Endothelial cell (in vitro differentiated cells): ENCODE measurements at regions not wholly inside any gene's neighbourhood (a gene's known extent, or its start where the extent isn't known, plus 50 kb on each side); places are given as distances from the start of the nearest gene placed in this dataset.

ENCODE experiments used
- DNase-seq: peaks from one replicate; pipeline ENCODE4 v3.0.0; 2021; ENCODE audit warnings: low spot score
- H3K27ac Mint-ChIP-seq: one replicate; pipeline ENCODE4 v1.8.0; 2021; ENCODE audit warnings: mixed read lengths, inconsistent platforms; ENCODE audit not compliant: unreplicated experiment
- H3K27me3 Mint-ChIP-seq: one replicate; pipeline ENCODE4 v1.8.0; 2021; ENCODE audit warnings: mild to moderate bottlenecking, moderate library complexity, mixed read lengths, inconsistent platforms; ENCODE audit not compliant: unreplicated experiment
- H3K36me3 Mint-ChIP-seq: one replicate; pipeline ENCODE4 v1.8.0; 2021; ENCODE audit warnings: mild to moderate bottlenecking, low read depth, mixed read lengths, inconsistent platforms; ENCODE audit not compliant: unreplicated experiment
- H3K4me1 Mint-ChIP-seq: one replicate; pipeline ENCODE4 v1.8.0; 2021; ENCODE audit warnings: mild to moderate bottlenecking, mixed read lengths, inconsistent platforms; ENCODE audit not compliant: unreplicated experiment
- H3K4me3 Mint-ChIP-seq: one replicate; pipeline ENCODE4 v1.8.0; 2021; ENCODE audit warnings: mild to moderate bottlenecking, mixed read lengths, inconsistent platforms; ENCODE audit not compliant: unreplicated experiment
- H3K9me3 Mint-ChIP-seq: one replicate; pipeline ENCODE4 v1.8.0; 2021; ENCODE audit warnings: mixed read lengths, inconsistent platforms; ENCODE audit not compliant: unreplicated experiment
- TF ChIP-seq, protein P1 (sequence below): fragments of 200-600 bp; sonication (generic); IDR thresholded peaks from one replicate; pipeline ENCODE4 v1.5.0; 2021; ENCODE audit warnings: antibody characterized with exemption; ENCODE audit not compliant: unreplicated experiment

DNA sequence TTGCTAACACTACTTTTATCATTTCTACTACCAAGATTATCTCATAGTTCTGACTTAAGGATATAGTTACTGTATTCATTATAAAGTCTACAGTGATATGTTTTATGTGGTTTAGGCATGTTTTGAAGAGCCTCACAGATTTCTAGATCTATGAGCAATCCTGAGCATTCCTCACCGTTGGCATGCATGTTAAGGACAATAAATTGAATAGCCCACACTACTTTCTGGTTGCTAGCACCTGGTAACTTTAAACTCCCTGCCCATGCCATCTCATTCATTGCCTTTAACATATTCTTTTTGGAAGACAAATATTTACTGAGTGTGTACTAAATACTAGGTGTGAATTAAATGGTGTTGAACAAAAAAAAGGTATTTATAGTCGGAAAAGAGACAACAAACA is 868.1 kb upstream of the CDH9 start:
- Mint-ChIP-seq H3K36me3 (no peaks in the 10 kb centered on the region), H3K4me1 (no peaks in the 10 kb centered on the region), H3K27me3 (peaks cover 1% of the 10 kb centered on the region), H3K9me3 (no peaks in the 10 kb centered on the region), H3K27ac (no peak overlapping the region), H3K4me3 (no peak overlapping the region)
- TF ChIP-seq, protein P1, sequence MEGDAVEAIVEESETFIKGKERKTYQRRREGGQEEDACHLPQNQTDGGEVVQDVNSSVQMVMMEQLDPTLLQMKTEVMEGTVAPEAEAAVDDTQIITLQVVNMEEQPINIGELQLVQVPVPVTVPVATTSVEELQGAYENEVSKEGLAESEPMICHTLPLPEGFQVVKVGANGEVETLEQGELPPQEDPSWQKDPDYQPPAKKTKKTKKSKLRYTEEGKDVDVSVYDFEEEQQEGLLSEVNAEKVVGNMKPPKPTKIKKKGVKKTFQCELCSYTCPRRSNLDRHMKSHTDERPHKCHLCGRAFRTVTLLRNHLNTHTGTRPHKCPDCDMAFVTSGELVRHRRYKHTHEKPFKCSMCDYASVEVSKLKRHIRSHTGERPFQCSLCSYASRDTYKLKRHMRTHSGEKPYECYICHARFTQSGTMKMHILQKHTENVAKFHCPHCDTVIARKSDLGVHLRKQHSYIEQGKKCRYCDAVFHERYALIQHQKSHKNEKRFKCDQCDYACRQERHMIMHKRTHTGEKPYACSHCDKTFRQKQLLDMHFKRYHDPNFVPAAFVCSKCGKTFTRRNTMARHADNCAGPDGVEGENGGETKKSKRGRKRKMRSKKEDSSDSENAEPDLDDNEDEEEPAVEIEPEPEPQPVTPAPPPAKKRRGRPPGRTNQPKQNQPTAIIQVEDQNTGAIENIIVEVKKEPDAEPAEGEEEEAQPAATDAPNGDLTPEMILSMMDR, result no peak
- no peak for DNase-seq

DNA sequence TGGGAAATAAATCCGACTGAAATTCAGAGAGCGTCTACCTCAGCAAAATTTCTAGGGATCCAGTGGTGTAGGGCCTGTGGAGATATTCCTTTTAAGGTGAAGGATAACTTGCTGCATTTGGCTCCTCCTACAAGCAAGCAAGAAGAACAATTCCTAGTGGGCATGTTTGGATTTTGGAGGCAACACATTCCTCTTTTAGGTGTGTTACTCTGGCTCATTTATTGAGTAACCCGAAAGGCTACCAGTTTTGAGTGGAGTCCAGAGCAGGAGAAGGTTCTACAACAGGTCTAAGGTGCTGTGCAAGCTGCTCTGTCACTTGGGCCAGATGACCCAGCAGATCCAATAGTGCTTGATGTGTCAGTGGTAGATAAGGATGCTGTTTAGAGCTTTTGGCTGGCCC is 862.4 kb upstream of the CDH9 start:
- DNase-seq, result no peak
- H3K4me1 Mint-ChIP-seq, result no peaks in the 10 kb centered on the region
- H3K27me3 Mint-ChIP-seq, result peaks cover 1% of the 10 kb centered on the region
- H3K4me3 Mint-ChIP-seq, result no peak overlapping the region
- TF ChIP-seq, protein P1, result no peak
- H3K36me3 Mint-ChIP-seq, result no peaks in the 10 kb centered on the region
- no peaks in the 10 kb centered on the region for H3K9me3 Mint-ChIP-seq
- no peak overlapping the region for H3K27ac Mint-ChIP-seq

GRCh38 chr5:27876071-27876470 is 837.7 kb upstream of the CDH9 start:
- no peak overlapping the region for H3K27ac Mint-ChIP-seq
- H3K27me3 Mint-ChIP-seq, result no peaks in the 10 kb centered on the region
- H3K36me3 Mint-ChIP-seq, result no peaks in the 10 kb centered on the region
- H3K9me3 Mint-ChIP-seq, result no peaks in the 10 kb centered on the region
- no peaks in the 10 kb centered on the region for H3K4me1 Mint-ChIP-seq
- H3K4me3 Mint-ChIP-seq, result no peak overlapping the region
- no peak for DNase-seq
- TF ChIP-seq, protein P1, result no peak

DNA sequence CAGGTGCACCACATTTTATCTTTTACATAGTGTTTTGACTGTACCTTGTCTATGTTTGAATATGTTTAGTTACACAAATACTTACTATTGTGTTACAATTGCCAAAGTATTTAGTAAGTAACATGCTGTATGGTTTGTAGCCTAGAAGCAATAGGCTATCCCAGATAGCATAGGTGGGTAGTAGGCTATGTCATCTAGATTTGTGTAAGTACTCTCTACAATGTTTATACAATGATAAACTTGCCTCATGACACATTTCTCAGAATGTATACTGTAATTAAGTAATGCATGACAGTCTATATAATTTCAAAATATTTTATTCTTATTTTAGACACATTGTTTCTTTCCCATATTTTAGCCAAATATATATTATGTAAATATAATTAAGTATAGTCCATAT is 836.8 kb upstream of the CDH9 start:
- H3K27ac Mint-ChIP-seq, result no peak overlapping the region
- TF ChIP-seq, protein P1, result no peak
- H3K4me1 Mint-ChIP-seq, result no peaks in the 10 kb centered on the region
- H3K4me3 Mint-ChIP-seq, result no peak overlapping the region
- DNase-seq, result no peak
- H3K36me3 Mint-ChIP-seq, result no peaks in the 10 kb centered on the region
- H3K9me3 Mint-ChIP-seq, result no peaks in the 10 kb centered on the region
- H3K27me3 Mint-ChIP-seq, result no peaks in the 10 kb centered on the region

GRCh38 chr5:27868292-27868691 is 829.9 kb upstream of the CDH9 start:
- Mint-ChIP-seq H3K4me3 (no peak overlapping the region), H3K27ac (no peak overlapping the region), H3K36me3 (no peaks in the 10 kb centered on the region), H3K4me1 (no peaks in the 10 kb centered on the region), H3K9me3 (no peaks in the 10 kb centered on the region), H3K27me3 (no peaks in the 10 kb centered on the region)
- TF ChIP-seq, protein P1, result no peak
- no peak for DNase-seq
